BE2C (cell line): ENCODE measurements at regions not wholly inside any gene's neighbourhood (a gene's known extent, or its start where the extent isn't known, plus 50 kb on each side); places are given as distances from the start of the nearest gene placed in this dataset.
A peak's percentile ranks its signal among the peaks of the same experiment; 100 is the strongest.

Experiments
- DNase-seq: peaks from one replicate; pipeline ENCODE4 v3.0.0-alpha.2; 2020
- H3K27me3 ChIP-seq: fragments of 250-450 bp; sonication (Bioruptor Pico); 2 replicates; pipeline ENCODE4 v1.5.1; 2020; ENCODE audit warnings: mild to moderate bottlenecking
- H3K36me3 ChIP-seq: fragments of 250-450 bp; sonication (Bioruptor Pico); 2 replicates; pipeline ENCODE4 v1.5.1; 2020; ENCODE audit warnings: mild to moderate bottlenecking
- H3K4me1 ChIP-seq: fragments of 250-450 bp; sonication (Bioruptor Pico); 2 replicates; pipeline ENCODE4 v1.5.1; 2020
- H3K4me3 ChIP-seq: 2 replicates; pipeline ENCODE4 v1.5.1; 2011; ENCODE audit warnings: low read depth, low read length
- H3K9me3 ChIP-seq: fragments of 250-450 bp; sonication (Bioruptor Pico); 2 replicates; pipeline ENCODE4 v1.5.1; 2020
- TF ChIP-seq, protein P1 (sequence below): IDR thresholded peaks from 2 replicates; pipeline ENCODE4 v1.5.1; 2012; ENCODE audit warnings: mild to moderate bottlenecking, low read depth, low read length

DNA sequence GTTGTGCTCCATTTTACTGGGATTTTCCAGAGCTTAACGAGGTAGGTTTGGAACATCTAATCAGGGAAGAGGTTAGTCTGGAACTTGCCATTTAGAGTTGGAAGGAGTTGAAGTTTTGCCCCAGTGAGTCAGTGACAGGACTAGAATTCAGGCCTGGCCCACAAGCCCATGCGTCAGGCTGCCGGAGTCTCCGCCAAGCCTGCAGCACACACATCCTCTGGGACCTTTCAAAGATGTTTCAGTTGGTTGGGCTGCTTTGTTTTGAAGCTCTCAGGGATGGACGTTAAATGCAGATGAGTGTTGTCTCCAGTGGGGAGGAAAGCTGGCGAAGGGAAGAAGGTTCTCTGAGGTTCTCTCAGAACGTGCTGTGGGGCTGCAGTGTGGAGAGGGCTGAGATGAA lies 147.0 kb downstream of the PSAT1 start:
- Histone ChIP-seq H3K9me3 (no peaks in the 10 kb centered on the region), H3K4me3 (no peak overlapping the region), H3K27me3 (no peaks in the 10 kb centered on the region), H3K4me1 (no peaks in the 10 kb centered on the region; the same call in 1 of the 2 replicates), H3K36me3 (no peaks in the 10 kb centered on the region)
- no peak for DNase-seq
- TF ChIP-seq, protein P1, sequence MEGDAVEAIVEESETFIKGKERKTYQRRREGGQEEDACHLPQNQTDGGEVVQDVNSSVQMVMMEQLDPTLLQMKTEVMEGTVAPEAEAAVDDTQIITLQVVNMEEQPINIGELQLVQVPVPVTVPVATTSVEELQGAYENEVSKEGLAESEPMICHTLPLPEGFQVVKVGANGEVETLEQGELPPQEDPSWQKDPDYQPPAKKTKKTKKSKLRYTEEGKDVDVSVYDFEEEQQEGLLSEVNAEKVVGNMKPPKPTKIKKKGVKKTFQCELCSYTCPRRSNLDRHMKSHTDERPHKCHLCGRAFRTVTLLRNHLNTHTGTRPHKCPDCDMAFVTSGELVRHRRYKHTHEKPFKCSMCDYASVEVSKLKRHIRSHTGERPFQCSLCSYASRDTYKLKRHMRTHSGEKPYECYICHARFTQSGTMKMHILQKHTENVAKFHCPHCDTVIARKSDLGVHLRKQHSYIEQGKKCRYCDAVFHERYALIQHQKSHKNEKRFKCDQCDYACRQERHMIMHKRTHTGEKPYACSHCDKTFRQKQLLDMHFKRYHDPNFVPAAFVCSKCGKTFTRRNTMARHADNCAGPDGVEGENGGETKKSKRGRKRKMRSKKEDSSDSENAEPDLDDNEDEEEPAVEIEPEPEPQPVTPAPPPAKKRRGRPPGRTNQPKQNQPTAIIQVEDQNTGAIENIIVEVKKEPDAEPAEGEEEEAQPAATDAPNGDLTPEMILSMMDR: no peak

DNA sequence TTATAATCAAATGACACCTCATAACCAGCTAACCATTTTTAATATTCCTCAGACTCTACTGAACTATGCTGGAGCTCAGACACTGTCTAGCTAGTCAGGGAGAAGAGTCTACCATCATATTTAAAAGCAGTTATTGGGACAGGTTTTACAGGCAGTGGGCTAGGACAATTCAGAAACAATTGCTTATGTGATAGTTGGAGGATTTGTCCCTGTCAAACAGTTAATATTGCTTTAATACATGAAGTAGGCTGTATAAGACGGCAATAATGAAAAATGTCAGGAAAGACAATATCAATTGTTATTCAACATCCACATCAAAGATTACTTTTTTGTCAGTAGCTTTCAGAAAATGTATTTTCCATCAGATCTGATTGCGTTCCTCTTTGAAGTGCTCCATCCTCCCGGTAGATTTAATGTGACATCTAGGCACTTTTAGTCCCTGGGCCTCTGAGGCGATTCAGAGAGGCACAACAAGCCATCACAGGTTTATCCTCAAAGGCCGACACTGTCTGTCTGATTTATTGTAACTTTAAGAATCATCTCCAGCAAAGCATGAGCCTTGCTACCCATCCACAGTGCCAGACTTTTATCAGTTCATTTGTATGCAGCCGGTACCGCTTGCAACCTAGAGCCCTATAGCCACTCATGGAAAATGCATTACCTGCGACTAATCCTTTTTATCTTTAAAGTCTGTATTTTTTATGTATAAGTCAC lies 152.2 kb downstream of the PSAT1 start:
- DNase-seq: no peak
- Histone ChIP-seq H3K4me1 (no peaks in the 10 kb centered on the region), H3K9me3 (no peaks in the 10 kb centered on the region), H3K36me3 (no peaks in the 10 kb centered on the region), H3K4me3 (no peak overlapping the region), H3K27me3 (no peaks in the 10 kb centered on the region)
- TF ChIP-seq, protein P1: no peak

DNA sequence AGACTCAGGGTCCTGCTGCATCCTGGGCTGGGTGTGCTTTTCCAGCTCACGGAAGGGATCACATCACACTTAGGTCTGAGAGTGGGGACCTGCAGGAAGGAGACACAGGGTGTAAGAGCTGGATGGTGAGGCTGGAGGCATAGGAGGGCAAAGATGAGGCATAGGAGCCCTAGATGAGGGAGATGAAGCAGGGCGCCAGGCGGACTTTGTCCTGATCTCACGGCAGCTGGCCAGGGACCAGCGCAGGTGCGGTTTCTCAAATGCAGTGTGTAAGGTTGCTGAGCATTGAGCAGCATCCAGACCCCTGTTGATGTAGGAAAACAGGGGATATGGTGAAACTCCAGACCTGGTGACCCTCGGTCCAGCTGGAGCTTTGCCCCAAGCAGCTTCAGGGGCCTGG lies 156.5 kb downstream of the PSAT1 start:
- H3K4me1 ChIP-seq: no peaks in the 10 kb centered on the region
- H3K9me3 ChIP-seq: no peaks in the 10 kb centered on the region
- no peak overlapping the region for H3K4me3 ChIP-seq
- DNase-seq: no peak
- H3K27me3 ChIP-seq: no peaks in the 10 kb centered on the region
- H3K36me3 ChIP-seq: no peaks in the 10 kb centered on the region
- TF ChIP-seq, protein P1: no peak

DNA sequence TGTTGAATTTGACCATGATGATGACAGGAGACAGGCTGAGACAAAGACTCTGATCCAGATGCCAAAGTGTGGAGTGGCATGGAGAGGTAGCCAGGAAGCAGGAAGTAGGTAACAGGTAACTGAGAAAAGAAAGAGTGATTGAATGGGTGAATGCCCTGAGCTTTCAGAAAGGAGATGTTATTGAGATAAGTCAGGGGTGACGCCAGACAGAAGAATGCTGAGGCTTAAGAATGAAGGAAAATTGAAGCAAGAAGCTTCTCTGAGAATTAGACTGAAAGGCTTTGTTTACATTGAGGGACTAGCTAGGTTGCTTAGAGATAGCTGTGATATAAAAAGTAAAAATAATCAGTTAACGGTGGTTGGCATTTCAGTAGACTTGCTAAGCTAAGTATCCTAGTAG lies 165.7 kb downstream of the PSAT1 start:
- no peak overlapping the region for H3K4me3 ChIP-seq
- TF ChIP-seq, protein P1: no peak
- no peak for DNase-seq

DNA sequence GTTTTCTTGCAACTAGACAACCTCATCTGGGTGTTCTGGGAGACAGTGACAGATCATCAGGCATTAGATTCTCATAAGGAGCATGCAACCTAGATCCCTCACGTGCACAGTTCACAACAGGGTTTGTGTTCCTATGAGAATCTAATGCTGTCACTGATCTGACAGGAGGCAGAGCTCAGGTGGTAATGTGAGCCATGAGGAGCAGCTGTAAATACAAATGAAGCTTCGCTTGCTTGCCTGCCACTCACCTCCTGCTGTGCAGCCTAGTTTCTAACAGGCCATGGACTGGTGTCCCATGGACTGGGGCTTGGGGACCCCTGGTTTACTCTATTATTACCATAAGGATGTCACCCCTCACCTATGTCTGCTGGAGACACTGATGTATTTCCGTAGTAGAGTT lies 166.8 kb downstream of the PSAT1 start:
- TF ChIP-seq, protein P1: no peak
- Histone ChIP-seq H3K4me1 (peaks cover 25% of the 10 kb centered on the region), H3K9me3 (no peaks in the 10 kb centered on the region), H3K36me3 (no peaks in the 10 kb centered on the region), H3K4me3 (no peak overlapping the region), H3K27me3 (no peaks in the 10 kb centered on the region)
- DNase-seq: no peak

More for the DNA sequence above, 165.7 kb downstream of the PSAT1 start:
- Histone ChIP-seq H3K4me1 (peaks cover 13% of the 10 kb centered on the region), H3K36me3 (no peaks in the 10 kb centered on the region), H3K9me3 (no peaks in the 10 kb centered on the region), H3K27me3 (no peaks in the 10 kb centered on the region)

DNA sequence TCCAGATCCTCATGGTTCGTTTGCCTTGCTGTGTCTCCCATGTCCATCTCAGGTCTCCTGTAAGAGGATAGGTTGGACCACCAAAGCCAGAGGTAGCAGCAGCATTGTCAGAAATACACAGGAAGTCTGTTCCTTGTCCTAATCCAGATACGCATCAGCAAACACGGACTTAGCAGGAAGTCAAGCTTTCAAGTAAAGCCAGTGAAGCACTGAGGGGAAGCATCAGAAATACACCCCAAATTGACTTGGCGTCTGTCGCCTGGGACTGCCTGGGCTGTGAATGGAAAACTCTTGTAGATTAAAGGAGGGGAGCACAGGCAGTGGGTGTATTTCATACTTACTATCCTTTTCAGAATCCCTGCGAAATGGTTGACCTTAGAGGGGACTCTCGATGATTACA lies 171.3 kb downstream of the PSAT1 start:
- Histone ChIP-seq H3K9me3 (no peaks in the 10 kb centered on the region), H3K27me3 (no peaks in the 10 kb centered on the region), H3K4me3 (no peak overlapping the region; the same call in 1 of the 2 replicates), H3K4me1 (peaks cover 32% of the 10 kb centered on the region), H3K36me3 (no peaks in the 10 kb centered on the region)
- TF ChIP-seq, protein P1: no peak
- DNase-seq: peak; percentile 51
